Trophoblast cell (in vitro differentiated cells and primary cell): ENCODE measurements at regions not wholly inside any gene's neighbourhood (a gene's known extent, or its start where the extent isn't known, plus 50 kb on each side); places are given as distances from the start of the nearest gene placed in this dataset.

ENCODE experiments used
- DNase-seq, 2 donors: peaks; one replicate each; pipeline ENCODE4 v3.0.0-alpha.2; 2016
- H2AFZ ChIP-seq: 2 replicates; pipeline ENCODE4 v1.6.1; 2013; ENCODE audit warnings: low read length, moderate library complexity, mild to moderate bottlenecking; ENCODE audit not compliant: insufficient read depth, poor library complexity
- H2AK5ac ChIP-seq: 2 replicates; pipeline ENCODE4 v1.6.1; 2013; ENCODE audit warnings: mild to moderate bottlenecking, low read length
- H2BK120ac ChIP-seq: 2 replicates; pipeline ENCODE4 v1.6.1; 2013; ENCODE audit warnings: low read length, mild to moderate bottlenecking, moderate library complexity; ENCODE audit not compliant: insufficient read depth, poor library complexity
- H2BK12ac ChIP-seq: 2 replicates; pipeline ENCODE4 v1.6.1; 2013; ENCODE audit warnings: mild to moderate bottlenecking, low read length, moderate library complexity
- H2BK5ac ChIP-seq: 2 replicates; pipeline ENCODE4 v1.6.1; 2013; ENCODE audit warnings: low read length, low read depth, moderate library complexity, mild to moderate bottlenecking; ENCODE audit not compliant: poor library complexity
- H3K14ac ChIP-seq: 2 replicates; pipeline ENCODE4 v1.6.1; 2013; ENCODE audit warnings: mild to moderate bottlenecking, low read length
- H3K18ac ChIP-seq: 2 replicates; pipeline ENCODE4 v1.6.1; 2013; ENCODE audit warnings: mild to moderate bottlenecking, low read length
- H3K23ac ChIP-seq: 2 replicates; pipeline ENCODE4 v1.6.1; 2013; ENCODE audit warnings: low read length
- H3K27ac ChIP-seq: 2 replicates; pipeline ENCODE4 v1.5.1; 2013; ENCODE audit warnings: low read depth, mild to moderate bottlenecking, inconsistent platforms, low read length, moderate library complexity
- H3K27me3 ChIP-seq: 2 replicates; pipeline ENCODE4 v1.6.1; 2013; ENCODE audit warnings: inconsistent platforms, mild to moderate bottlenecking, low read length, moderate library complexity; ENCODE audit not compliant: insufficient read depth
- H3K36me3 ChIP-seq, 2 experiments: 1 replicate in 1 of 2; 2 replicates in 1 of 2; pipeline ENCODE4 v1.6.1; 2013; ENCODE audit warnings: low read length in 2 of 2, mild to moderate bottlenecking in 2 of 2, moderate library complexity in 1 of 2; ENCODE audit not compliant: insufficient read depth in 2 of 2, control insufficient read depth in 1 of 2
- H3K4ac ChIP-seq: 2 replicates; pipeline ENCODE4 v1.6.1; 2013; ENCODE audit warnings: low read depth, mild to moderate bottlenecking, low read length, moderate library complexity
- H3K4me1 ChIP-seq, 2 experiments: 1 replicate in 1 of 2; 2 replicates in 1 of 2; pipeline ENCODE4 v1.6.1; 2013; ENCODE audit warnings: low read length in 2 of 2, mild to moderate bottlenecking in 2 of 2, moderate library complexity in 1 of 2; ENCODE audit not compliant: insufficient read depth in 2 of 2, control insufficient read depth in 1 of 2
- H3K4me2 ChIP-seq: 2 replicates; pipeline ENCODE4 v1.6.1; 2013; ENCODE audit warnings: inconsistent platforms, mild to moderate bottlenecking, low read length, moderate library complexity
- H3K4me3 ChIP-seq: 2 replicates; pipeline ENCODE4 v1.5.1; 2013; ENCODE audit warnings: mild to moderate bottlenecking, low read depth, low read length, inconsistent platforms
- H3K79me1 ChIP-seq: one replicate; pipeline ENCODE4 v1.6.1; 2013; ENCODE audit warnings: low read length
- H3K79me2 ChIP-seq: 2 replicates; pipeline ENCODE4 v1.6.1; 2013; ENCODE audit warnings: low read length, mild to moderate bottlenecking; ENCODE audit not compliant: control insufficient read depth, insufficient read depth, poor library complexity
- H3K9ac ChIP-seq: 2 replicates; pipeline ENCODE4 v1.6.1; 2013; ENCODE audit warnings: mild to moderate bottlenecking, low read length
- H3K9me3 ChIP-seq: 2 replicates; pipeline ENCODE4 v1.6.1; 2013; ENCODE audit warnings: low read depth, mild to moderate bottlenecking, control low read depth, inconsistent platforms, low read length; ENCODE audit not compliant: insufficient read depth
- H4K12ac ChIP-seq: 2 replicates; pipeline ENCODE4 v1.6.1; 2013; ENCODE audit warnings: low read depth, mild to moderate bottlenecking, low read length, moderate library complexity
- H4K8ac ChIP-seq: 2 replicates; pipeline ENCODE4 v1.6.1; 2013; ENCODE audit warnings: low read depth, mild to moderate bottlenecking, low read length, moderate library complexity
- H4K91ac ChIP-seq: one replicate; pipeline ENCODE4 v1.6.1; 2013; ENCODE audit warnings: low read depth, mild to moderate bottlenecking, low read length, moderate library complexity
- WGBS: extraction: QIAGEN DNeasy Blood & Tissue Kit; methylation state at CpG from one replicate; pipeline ENCODE4 v1.1.7; 2013; ENCODE audit warnings: missing lambda C conversion rate; ENCODE audit not compliant: insufficient read length, insufficient coverage; ENCODE audit errors: extremely low coverage; 5-methylcytosine and 5-hydroxymethylcytosine counted together

- Histone ChIP-seq H2AFZ (no peak overlapping the region), H3K4me2 (no peak overlapping the region), H3K27me3 (no peaks in the 10 kb centered on the region), H4K91ac (no peak overlapping the region), H3K18ac (no peak overlapping the region), H3K79me1 (no peaks in the 10 kb centered on the region), H2BK12ac (no peak overlapping the region), H3K27ac (no peak overlapping the region), H2AK5ac (no peak overlapping the region), H3K36me3 (no peaks in the 10 kb centered on the region), H3K9ac (no peak overlapping the region), H3K79me2 (no peaks in the 10 kb centered on the region), H3K4me3 (no peak overlapping the region), H2BK5ac (no peak overlapping the region), H3K4ac (no peak overlapping the region), H3K9me3 (peaks cover 4% of the 10 kb centered on the region), H4K12ac (no peak overlapping the region), H2BK120ac (no peak overlapping the region), H4K8ac (no peak overlapping the region), H3K4me1 (no peaks in the 10 kb centered on the region), H3K14ac (no peak overlapping the region), H3K23ac (no peak overlapping the region)
- DNase-seq = no peak
- no CpG with 5 or more reads among the region's 79 CpGs for WGBS
Observed at GRCh38 chr18:79617511-79618500, 61.8 kb upstream of the CTDP1 start.

GRCh38 chr18:79620576-79621165, 58.9 kb upstream of the CTDP1 start:
- Histone ChIP-seq H3K23ac (no peak overlapping the region), H3K14ac (no peak overlapping the region), H3K36me3 (no peaks in the 10 kb centered on the region), H3K27me3 (no peaks in the 10 kb centered on the region), H3K9ac (no peak overlapping the region), H3K4me2 (no peak overlapping the region), H3K4me1 (no peaks in the 10 kb centered on the region), H3K9me3 (peaks cover 4% of the 10 kb centered on the region), H2BK5ac (no peak overlapping the region), H2BK120ac (no peak overlapping the region), H2AK5ac (no peak overlapping the region), H2AFZ (no peak overlapping the region), H3K18ac (no peak overlapping the region), H4K8ac (no peak overlapping the region), H3K27ac (no peak overlapping the region), H4K91ac (no peak overlapping the region), H3K4me3 (no peak overlapping the region), H3K79me2 (no peaks in the 10 kb centered on the region), H4K12ac (no peak overlapping the region), H2BK12ac (no peak overlapping the region), H3K79me1 (no peaks in the 10 kb centered on the region), H3K4ac (no peak overlapping the region)
- no CpG with 5 or more reads among the region's 20 CpGs for WGBS
- no peak for DNase-seq

DNA sequence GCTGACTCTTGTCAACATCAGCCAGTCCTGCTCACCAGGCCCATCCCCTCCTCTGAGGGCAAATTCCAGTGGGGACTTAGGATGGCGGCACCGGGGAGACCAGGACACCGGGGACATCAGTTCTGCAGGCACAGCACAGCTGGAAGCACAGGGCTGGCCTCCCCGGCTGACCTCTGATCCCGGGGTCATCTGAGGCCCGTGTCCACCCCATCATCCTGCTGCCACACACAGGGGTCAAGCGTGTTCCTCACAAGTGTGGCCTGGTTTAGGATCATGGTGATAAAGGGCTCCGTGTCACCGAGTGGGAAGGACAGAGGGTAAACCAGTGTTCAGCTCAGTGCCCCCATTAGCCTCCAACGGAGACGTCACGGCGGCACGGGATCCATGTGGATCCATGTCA, 58.1 kb upstream of the CTDP1 start:
- Histone ChIP-seq H3K9ac (no peak overlapping the region), H3K27me3 (no peaks in the 10 kb centered on the region), H3K18ac (no peak overlapping the region), H3K79me2 (no peaks in the 10 kb centered on the region), H4K8ac (no peak overlapping the region), H3K23ac (no peak overlapping the region), H3K4me1 (no peaks in the 10 kb centered on the region), H3K9me3 (peaks cover 4% of the 10 kb centered on the region), H2BK5ac (no peak overlapping the region), H2AFZ (no peak overlapping the region), H2BK120ac (no peak overlapping the region), H3K4me3 (no peak overlapping the region), H2BK12ac (no peak overlapping the region), H3K4ac (no peak overlapping the region), H2AK5ac (no peak overlapping the region), H3K4me2 (no peak overlapping the region), H3K79me1 (no peaks in the 10 kb centered on the region), H4K12ac (no peak overlapping the region), H3K36me3 (no peaks in the 10 kb centered on the region), H3K27ac (no peak overlapping the region), H3K14ac (no peak overlapping the region), H4K91ac (no peak overlapping the region)
- no peak for DNase-seq
- WGBS = no CpG with 5 or more reads among the region's 14 CpGs

GRCh38 chr18:79622004-79622403, 57.6 kb upstream of the CTDP1 start:
- H2BK12ac ChIP-seq = no peak overlapping the region
- no peak overlapping the region for H3K4me2 ChIP-seq
- no peak overlapping the region for H4K8ac ChIP-seq
- no peak overlapping the region for H2AK5ac ChIP-seq
- H3K36me3 ChIP-seq = no peaks in the 10 kb centered on the region
- H3K4me1 ChIP-seq = no peaks in the 10 kb centered on the region
- H3K9me3 ChIP-seq = peaks cover 4% of the 10 kb centered on the region
- no peaks in the 10 kb centered on the region for H3K79me2 ChIP-seq
- H3K79me1 ChIP-seq = no peaks in the 10 kb centered on the region
- no peak overlapping the region for H4K91ac ChIP-seq
- WGBS = no CpG with 5 or more reads among the region's 4 CpGs
- no peak overlapping the region for H2AFZ ChIP-seq
- no peak overlapping the region for H2BK120ac ChIP-seq
- H3K23ac ChIP-seq = no peak overlapping the region
- H3K4me3 ChIP-seq = no peak overlapping the region
- H3K14ac ChIP-seq = no peak overlapping the region
- no peak overlapping the region for H3K27ac ChIP-seq
- H3K4ac ChIP-seq = no peak overlapping the region
- no peak overlapping the region for H3K18ac ChIP-seq
- no peaks in the 10 kb centered on the region for H3K27me3 ChIP-seq
- no peak overlapping the region for H3K9ac ChIP-seq
- no peak overlapping the region for H2BK5ac ChIP-seq
- H4K12ac ChIP-seq = no peak overlapping the region
- DNase-seq = no peak
